ENCODE measurements at regions not wholly inside any gene's neighbourhood (a gene's known extent, or its start where the extent isn't known, plus 50 kb on each side); places are given as distances from the start of the nearest gene placed in this dataset.
"Not testable (repeated sequence)": the region's sequence is repeated elsewhere in the genome, so short reads cannot be mapped to it uniquely, and the experiment has no call there.

DNA sequence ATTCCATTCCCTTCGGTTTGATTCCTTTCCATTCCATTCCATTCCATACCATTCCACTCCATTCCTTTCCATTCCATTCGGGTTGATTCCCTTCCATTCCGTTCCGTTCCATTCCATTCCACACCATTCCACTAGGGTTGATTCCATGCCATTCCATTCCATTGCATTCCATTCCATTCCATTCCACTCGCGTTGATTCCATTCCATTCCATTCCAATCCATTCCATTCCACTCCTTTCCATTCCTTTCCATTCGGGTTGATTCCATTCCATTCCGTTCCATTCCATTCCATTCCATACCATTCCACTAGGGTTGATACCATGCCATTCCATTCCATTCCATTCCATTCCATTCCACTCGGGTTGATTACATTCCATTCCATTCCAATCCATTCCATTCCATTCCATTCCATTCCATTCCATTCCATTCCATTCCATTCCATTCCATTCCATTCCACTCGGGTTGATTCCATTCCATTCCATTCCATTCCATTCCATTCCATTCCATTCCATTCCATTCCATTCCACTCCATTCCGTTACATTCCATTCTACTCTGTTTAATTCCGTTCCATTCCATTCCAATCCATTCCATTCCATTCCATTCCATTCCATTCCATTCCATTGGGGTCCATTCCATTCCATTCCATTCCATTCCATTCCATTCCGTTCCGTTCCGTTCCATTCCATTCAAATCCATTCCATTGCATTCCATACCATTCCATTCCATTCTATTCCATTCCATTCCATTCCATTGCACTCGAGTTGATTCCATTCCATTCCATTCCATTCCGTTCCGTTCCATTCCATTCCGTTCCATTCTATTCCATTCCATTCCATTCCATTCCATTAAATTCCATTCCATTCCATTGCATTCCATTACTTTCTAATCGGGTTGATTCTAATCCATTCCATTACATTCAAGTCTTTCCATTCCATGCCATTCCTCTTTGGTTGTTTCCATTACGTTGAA is 163.2 kb downstream of the CWH43 start:
- TF ChIP-seq, protein P1, sequence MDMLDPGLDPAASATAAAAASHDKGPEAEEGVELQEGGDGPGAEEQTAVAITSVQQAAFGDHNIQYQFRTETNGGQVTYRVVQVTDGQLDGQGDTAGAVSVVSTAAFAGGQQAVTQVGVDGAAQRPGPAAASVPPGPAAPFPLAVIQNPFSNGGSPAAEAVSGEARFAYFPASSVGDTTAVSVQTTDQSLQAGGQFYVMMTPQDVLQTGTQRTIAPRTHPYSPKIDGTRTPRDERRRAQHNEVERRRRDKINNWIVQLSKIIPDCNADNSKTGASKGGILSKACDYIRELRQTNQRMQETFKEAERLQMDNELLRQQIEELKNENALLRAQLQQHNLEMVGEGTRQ (IDR thresholded peaks at IDR 0.05; ENCODE audit: borderline replicate concordance, low read depth, low read length), result not testable (repeated sequence)
- TF ChIP-seq, protein P2, sequence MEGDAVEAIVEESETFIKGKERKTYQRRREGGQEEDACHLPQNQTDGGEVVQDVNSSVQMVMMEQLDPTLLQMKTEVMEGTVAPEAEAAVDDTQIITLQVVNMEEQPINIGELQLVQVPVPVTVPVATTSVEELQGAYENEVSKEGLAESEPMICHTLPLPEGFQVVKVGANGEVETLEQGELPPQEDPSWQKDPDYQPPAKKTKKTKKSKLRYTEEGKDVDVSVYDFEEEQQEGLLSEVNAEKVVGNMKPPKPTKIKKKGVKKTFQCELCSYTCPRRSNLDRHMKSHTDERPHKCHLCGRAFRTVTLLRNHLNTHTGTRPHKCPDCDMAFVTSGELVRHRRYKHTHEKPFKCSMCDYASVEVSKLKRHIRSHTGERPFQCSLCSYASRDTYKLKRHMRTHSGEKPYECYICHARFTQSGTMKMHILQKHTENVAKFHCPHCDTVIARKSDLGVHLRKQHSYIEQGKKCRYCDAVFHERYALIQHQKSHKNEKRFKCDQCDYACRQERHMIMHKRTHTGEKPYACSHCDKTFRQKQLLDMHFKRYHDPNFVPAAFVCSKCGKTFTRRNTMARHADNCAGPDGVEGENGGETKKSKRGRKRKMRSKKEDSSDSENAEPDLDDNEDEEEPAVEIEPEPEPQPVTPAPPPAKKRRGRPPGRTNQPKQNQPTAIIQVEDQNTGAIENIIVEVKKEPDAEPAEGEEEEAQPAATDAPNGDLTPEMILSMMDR (IDR thresholded peaks at IDR 0.05), result not testable (repeated sequence)
- not testable (repeated sequence) for TF ChIP-seq EP300 (IDR thresholded peaks at IDR 0.05; ENCODE audit: borderline replicate concordance in 1 of 2, low read depth in 1 of 2, low read length in 1 of 2); FOXJ3 (CRISPR knock-in tag; IDR thresholded peaks at IDR 0.05); YY1 (IDR thresholded peaks at IDR 0.05; ENCODE audit: low read depth); MEF2A (IDR thresholded peaks at IDR 0.05; ENCODE audit: borderline replicate concordance, low read depth); MXI1 (IDR thresholded peaks at IDR 0.05; ENCODE audit: low read depth, low read length)
- TF ChIP-seq, protein P3, sequence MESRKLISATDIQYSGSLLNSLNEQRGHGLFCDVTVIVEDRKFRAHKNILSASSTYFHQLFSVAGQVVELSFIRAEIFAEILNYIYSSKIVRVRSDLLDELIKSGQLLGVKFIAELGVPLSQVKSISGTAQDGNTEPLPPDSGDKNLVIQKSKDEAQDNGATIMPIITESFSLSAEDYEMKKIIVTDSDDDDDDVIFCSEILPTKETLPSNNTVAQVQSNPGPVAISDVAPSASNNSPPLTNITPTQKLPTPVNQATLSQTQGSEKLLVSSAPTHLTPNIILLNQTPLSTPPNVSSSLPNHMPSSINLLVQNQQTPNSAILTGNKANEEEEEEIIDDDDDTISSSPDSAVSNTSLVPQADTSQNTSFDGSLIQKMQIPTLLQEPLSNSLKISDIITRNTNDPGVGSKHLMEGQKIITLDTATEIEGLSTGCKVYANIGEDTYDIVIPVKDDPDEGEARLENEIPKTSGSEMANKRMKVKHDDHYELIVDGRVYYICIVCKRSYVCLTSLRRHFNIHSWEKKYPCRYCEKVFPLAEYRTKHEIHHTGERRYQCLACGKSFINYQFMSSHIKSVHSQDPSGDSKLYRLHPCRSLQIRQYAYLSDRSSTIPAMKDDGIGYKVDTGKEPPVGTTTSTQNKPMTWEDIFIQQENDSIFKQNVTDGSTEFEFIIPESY (IDR thresholded peaks at IDR 0.05; ENCODE audit: borderline replicate concordance, low read depth), result not testable (repeated sequence)

All from SK-N-SH (cell line).